ENCODE measurements at regions not wholly inside any gene's neighbourhood (a gene's known extent, or its start where the extent isn't known, plus 50 kb on each side); places are given as distances from the start of the nearest gene placed in this dataset.

DNA sequence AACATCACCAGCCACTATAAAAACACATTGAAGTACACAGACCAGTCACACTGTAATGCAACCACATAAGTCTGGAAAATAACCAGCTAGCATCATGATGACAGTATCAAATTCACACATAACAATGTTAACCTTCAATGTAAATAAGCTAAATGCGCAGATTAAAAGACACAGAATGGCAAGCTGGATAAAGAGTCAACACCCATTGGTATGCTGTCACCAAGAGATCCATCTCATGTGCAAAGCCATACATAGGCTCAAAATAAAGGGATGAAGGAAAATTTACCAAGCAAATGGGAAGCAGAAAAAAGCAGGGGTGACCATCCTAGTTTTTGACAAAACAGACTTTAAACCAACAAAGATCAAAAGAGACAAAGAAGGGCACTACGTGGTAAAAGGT lies 110.8 kb downstream of the NR4A2 start:
- 71 to 72% methylated on average over 2 of the region's 2 CpGs for WGBS, 2 donors
- Histone ChIP-seq H3K27me3 (no peaks in the 10 kb centered on the region), H3K4me3 (no peak overlapping the region), H3K9me3 (peaks cover 0 to 32% (median 16%) of the 10 kb centered on the region in 3 donors), H3K36me3 (no peaks in the 10 kb centered on the region), H3K4me1 (no peaks in the 10 kb centered on the region), H3K27ac (no peak overlapping the region)
- no peak for DNase-seq
- intact Hi-C loops (cut with DNase I): no loop called here
- no peak for TF ChIP-seq POLR2A (IDR thresholded peaks at IDR 0.05)
- TF ChIP-seq, protein P1, sequence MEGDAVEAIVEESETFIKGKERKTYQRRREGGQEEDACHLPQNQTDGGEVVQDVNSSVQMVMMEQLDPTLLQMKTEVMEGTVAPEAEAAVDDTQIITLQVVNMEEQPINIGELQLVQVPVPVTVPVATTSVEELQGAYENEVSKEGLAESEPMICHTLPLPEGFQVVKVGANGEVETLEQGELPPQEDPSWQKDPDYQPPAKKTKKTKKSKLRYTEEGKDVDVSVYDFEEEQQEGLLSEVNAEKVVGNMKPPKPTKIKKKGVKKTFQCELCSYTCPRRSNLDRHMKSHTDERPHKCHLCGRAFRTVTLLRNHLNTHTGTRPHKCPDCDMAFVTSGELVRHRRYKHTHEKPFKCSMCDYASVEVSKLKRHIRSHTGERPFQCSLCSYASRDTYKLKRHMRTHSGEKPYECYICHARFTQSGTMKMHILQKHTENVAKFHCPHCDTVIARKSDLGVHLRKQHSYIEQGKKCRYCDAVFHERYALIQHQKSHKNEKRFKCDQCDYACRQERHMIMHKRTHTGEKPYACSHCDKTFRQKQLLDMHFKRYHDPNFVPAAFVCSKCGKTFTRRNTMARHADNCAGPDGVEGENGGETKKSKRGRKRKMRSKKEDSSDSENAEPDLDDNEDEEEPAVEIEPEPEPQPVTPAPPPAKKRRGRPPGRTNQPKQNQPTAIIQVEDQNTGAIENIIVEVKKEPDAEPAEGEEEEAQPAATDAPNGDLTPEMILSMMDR (IDR thresholded peaks at IDR 0.05): no peak

DNA sequence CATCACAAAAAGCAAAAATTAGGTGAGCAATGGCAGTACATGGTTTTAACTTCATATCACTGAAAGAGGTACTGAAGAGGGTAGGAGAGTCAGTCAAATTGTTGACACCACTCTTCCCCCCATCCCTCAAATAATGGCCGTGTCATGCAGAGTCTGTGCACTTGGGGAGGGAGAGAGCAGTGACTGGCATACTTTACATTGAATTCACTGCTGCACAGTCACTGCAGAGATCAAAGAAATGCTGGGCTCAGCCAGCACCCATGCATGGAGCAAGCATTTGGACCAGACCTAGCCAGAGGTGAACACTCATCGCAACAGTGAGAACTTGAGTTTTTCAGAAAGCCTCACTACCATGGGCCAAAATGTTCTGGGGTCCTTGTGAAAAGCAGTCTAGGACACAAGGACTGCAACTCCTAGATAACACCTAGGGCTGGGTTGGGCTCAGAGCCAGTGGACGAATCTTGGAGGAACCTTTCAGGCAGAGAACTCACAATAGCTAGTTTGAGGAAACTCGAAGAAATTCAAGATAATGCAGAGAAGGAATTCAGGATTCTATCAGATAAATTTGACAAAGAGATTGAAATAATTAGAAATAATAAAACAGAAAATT lies 112.9 kb downstream of the NR4A2 start:
- Histone ChIP-seq H3K4me1 (no peaks in the 10 kb centered on the region), H3K9me3 (peaks cover 0 to 26% (median 16%) of the 10 kb centered on the region in 3 donors), H3K4me3 (no peak overlapping the region), H3K27ac (no peak overlapping the region), H3K27me3 (no peaks in the 10 kb centered on the region), H3K36me3 (no peaks in the 10 kb centered on the region)
- WGBS, 2 donors: 67 to 75% methylated on average over 3 to 4 of the region's 4 CpGs
- TF ChIP-seq, protein P1 (IDR thresholded peaks at IDR 0.05): no peak
- TF ChIP-seq POLR2A (IDR thresholded peaks at IDR 0.05): no peak
- intact Hi-C loops (cut with DNase I): no loop called here
- no peak for DNase-seq

DNA sequence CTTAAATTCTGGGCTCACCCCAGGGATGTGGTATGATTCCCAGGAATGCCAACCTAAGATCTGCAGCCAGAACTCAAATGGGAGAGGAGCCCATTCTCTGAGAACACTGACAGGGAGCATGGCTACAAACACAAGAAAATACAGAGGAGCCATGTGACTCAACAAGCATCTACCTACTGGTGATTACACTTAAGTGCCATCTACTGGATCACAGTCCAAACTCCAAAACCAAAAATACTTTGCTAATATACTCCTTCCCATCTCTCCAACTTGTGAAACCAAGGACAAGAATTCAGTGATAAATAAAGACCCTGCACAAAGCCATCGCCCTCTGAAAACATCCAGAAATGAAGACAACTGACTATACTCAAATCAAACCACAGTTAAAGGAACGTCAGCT lies 116.9 kb downstream of the NR4A2 start:
- no peak for DNase-seq
- Histone ChIP-seq H3K9me3 (no peaks in the 10 kb centered on the region), H3K4me1 (no peaks in the 10 kb centered on the region), H3K4me3 (no peak overlapping the region), H3K27ac (no peak overlapping the region), H3K27me3 (no peaks in the 10 kb centered on the region), H3K36me3 (no peaks in the 10 kb centered on the region)
- intact Hi-C loops (cut with DNase I): no loop called here
- TF ChIP-seq POLR2A (IDR thresholded peaks at IDR 0.05): no peak
- TF ChIP-seq, protein P1 (IDR thresholded peaks at IDR 0.05): peak in 1 of 6 experiments; percentile 32
- 76 to 84% methylated on average over 2 of the region's 2 CpGs for WGBS, 2 donors

DNA sequence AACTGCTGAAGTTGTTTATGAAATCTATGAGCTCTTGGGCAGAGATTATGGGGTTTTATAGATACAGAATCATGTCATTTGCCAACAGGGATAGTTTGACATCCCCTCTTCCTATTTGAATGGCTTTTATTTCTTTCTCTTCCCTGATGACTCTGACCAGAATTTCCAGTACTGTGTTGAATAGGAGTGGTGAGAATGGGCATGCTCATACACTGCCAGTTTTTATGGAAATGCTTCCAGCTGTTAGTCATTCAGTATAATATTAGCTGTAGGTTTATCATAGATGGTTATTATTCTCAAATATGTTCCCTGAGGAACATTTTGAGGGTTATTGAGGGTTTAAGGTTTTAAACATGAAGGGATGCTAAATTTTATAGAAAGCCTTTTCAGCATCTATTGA lies 121.2 kb downstream of the NR4A2 start:
- intact Hi-C loops (cut with DNase I): no loop called here
- Histone ChIP-seq H3K4me1 (no peaks in the 10 kb centered on the region), H3K4me3 (no peak overlapping the region), H3K36me3 (no peaks in the 10 kb centered on the region), H3K27ac (peak overlapping the region in 2 of 4 donors; percentile 20 to 22), H3K27me3 (no peaks in the 10 kb centered on the region), H3K9me3 (no peaks in the 10 kb centered on the region)
- TF ChIP-seq, protein P1 (IDR thresholded peaks at IDR 0.05): no peak
- no peak for TF ChIP-seq POLR2A (IDR thresholded peaks at IDR 0.05)
- DNase-seq: no peak

DNA sequence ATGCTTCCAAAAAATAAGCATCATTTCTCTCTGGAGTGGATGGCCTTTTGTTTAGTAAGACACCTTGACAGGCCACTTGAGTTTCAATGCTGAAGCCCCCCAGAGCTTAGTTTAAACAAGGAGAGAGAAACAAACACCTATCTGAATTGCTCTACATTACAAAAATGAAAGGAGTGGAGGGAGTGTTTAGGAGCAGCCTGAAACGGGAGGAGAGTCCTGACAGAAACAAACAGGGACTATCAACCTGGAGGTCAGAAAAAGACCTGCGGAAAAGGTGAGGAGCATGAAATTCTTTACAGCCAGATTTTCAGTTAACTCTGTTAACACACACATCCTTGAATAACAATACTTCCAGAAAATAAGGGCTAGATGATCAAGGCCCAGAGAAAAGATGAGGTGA lies 126.2 kb downstream of the NR4A2 start:
- intact Hi-C loops (cut with DNase I): no loop called here
- Histone ChIP-seq H3K27ac (no peak overlapping the region), H3K4me3 (no peak overlapping the region), H3K36me3 (no peaks in the 10 kb centered on the region), H3K9me3 (no peaks in the 10 kb centered on the region), H3K27me3 (no peaks in the 10 kb centered on the region), H3K4me1 (peaks cover 0 to under 1% (median 0%) of the 10 kb centered on the region in 3 donors)
- TF ChIP-seq POLR2A (IDR thresholded peaks at IDR 0.05): no peak
- TF ChIP-seq, protein P1 (IDR thresholded peaks at IDR 0.05): no peak
- no peak for DNase-seq
- WGBS, 2 donors: 48 to 58% methylated on average over 2 of the region's 2 CpGs
